Brain microvascular endothelial cell (primary cell): ENCODE measurements at regions not wholly inside any gene's neighbourhood (a gene's known extent, or its start where the extent isn't known, plus 50 kb on each side); places are given as distances from the start of the nearest gene placed in this dataset.

ENCODE experiments used
- DNase-seq: peaks from one replicate; pipeline ENCODE4 v3.0.0-alpha.2; 2020
- H3K27ac ChIP-seq: fragments of 250-450 bp; sonication (Bioruptor Pico); 2 replicates; pipeline ENCODE4 v1.5.1; 2020; ENCODE audit warnings: mild to moderate bottlenecking, moderate library complexity
- H3K27me3 ChIP-seq: fragments of 250-450 bp; sonication (Bioruptor Pico); replicated peaks from 2 replicates; pipeline ENCODE4 v1.5.1; 2020; ENCODE audit warnings: mild to moderate bottlenecking
- H3K36me3 ChIP-seq: fragments of 250-450 bp; sonication (Bioruptor Pico); replicated peaks from 2 replicates; pipeline ENCODE4 v1.5.1; 2020; ENCODE audit warnings: mild to moderate bottlenecking
- H3K4me3 ChIP-seq: 2 replicates; pipeline ENCODE4 v1.5.1; 2011; ENCODE audit warnings: low read depth, mild to moderate bottlenecking, control low read depth, low read length, moderate library complexity
- CTCF ChIP-seq: IDR thresholded peaks from 2 replicates; pipeline ENCODE4 v1.5.1; 2011; ENCODE audit warnings: low read depth, mild to moderate bottlenecking, moderate library complexity, low read length, control low read depth, inconsistent platforms; ENCODE audit errors: missing control alignments
- in situ Hi-C: cut with HindIII; loops from 2 replicates; pipeline ENCODE4 v1.10.0; 2017; ENCODE audit warnings: low sequenced_read_pairs, low pct_ligation_motif_present

- no peak for TF ChIP-seq CTCF
- Histone ChIP-seq H3K36me3 (no peaks in the 10 kb centered on the region), H3K27me3 (no peaks in the 10 kb centered on the region), H3K27ac (no peak overlapping the region), H3K4me3 (no peak overlapping the region)
- peak; percentile 54 for DNase-seq
- in situ Hi-C loops, result no loop called here
Measured at GRCh38 chr2:195319112-195319460, 337.9 kb upstream of the SLC39A10 start.

- TF ChIP-seq CTCF, result peak; percentile 53
- H3K27ac ChIP-seq, result no peak overlapping the region
- peak; percentile 18 for DNase-seq
- no peak overlapping the region for H3K4me3 ChIP-seq
- H3K36me3 ChIP-seq, result no peaks in the 10 kb centered on the region
- no peaks in the 10 kb centered on the region for H3K27me3 ChIP-seq
- in situ Hi-C loops, result no loop called here
Measured at GRCh38 chr2:195318440-195319111, 338.4 kb upstream of the SLC39A10 start.

- no peak for DNase-seq
- Histone ChIP-seq H3K27me3 (no peaks in the 10 kb centered on the region), H3K36me3 (no peaks in the 10 kb centered on the region), H3K4me3 (no peak overlapping the region), H3K27ac (no peak overlapping the region)
- in situ Hi-C loops, result no loop called here
- no peak for TF ChIP-seq CTCF
Measured at GRCh38 chr2:195317550-195317949, 339.5 kb upstream of the SLC39A10 start.

GRCh38 chr2:195316486-195316885, 340.5 kb upstream of the SLC39A10 start:
- Histone ChIP-seq H3K27me3 (no peaks in the 10 kb centered on the region), H3K27ac (no peak overlapping the region), H3K36me3 (no peaks in the 10 kb centered on the region), H3K4me3 (no peak overlapping the region)
- no peak for DNase-seq
- in situ Hi-C loops, result no loop called here
- TF ChIP-seq CTCF, result no peak

GRCh38 chr2:195313962-195314361, 343.1 kb upstream of the SLC39A10 start:
- DNase-seq, result no peak
- TF ChIP-seq CTCF, result no peak
- in situ Hi-C loops, result no loop called here
- no peaks in the 10 kb centered on the region for H3K36me3 ChIP-seq
- no peaks in the 10 kb centered on the region for H3K27me3 ChIP-seq
- no peak overlapping the region for H3K27ac ChIP-seq
- H3K4me3 ChIP-seq, result no peak overlapping the region

- no peak for DNase-seq
- in situ Hi-C loops, result no loop called here
- Histone ChIP-seq H3K27ac (no peak overlapping the region), H3K36me3 (no peaks in the 10 kb centered on the region), H3K4me3 (no peak overlapping the region), H3K27me3 (no peaks in the 10 kb centered on the region)
- no peak for TF ChIP-seq CTCF
Measured at GRCh38 chr2:195312662-195313061, 344.4 kb upstream of the SLC39A10 start.
